ENCODE measurements at regions not wholly inside any gene's neighbourhood (a gene's known extent, or its start where the extent isn't known, plus 50 kb on each side); places are given as distances from the start of the nearest gene placed in this dataset.

- TF ChIP-seq CTCF (IDR thresholded peaks at IDR 0.05; ENCODE audit: low read depth, low read length, poor library complexity, severe bottlenecking), result no peak
- no peak for TF ChIP-seq EZH2phosphoT487 (IDR thresholded peaks at IDR 0.05; ENCODE audit: borderline replicate concordance, low read length)
These were observed 84.0 kb upstream of the TLE3 start for GRCh38 chr15:70181626-70182255.
